ENCODE measurements at regions not wholly inside any gene's neighbourhood (a gene's known extent, or its start where the extent isn't known, plus 50 kb on each side); places are given as distances from the start of the nearest gene placed in this dataset.

- Histone ChIP-seq H3K4me3 (replicated peaks in 1 of 3; ENCODE audit: insufficient read depth in 1 of 3, low read depth in 1 of 3, low read length in 3 of 3) (no peak overlapping the region), H4K20me1 (replicated peaks; ENCODE audit: control insufficient read depth, extremely low read depth, insufficient read depth, low read length) (no peaks in the 10 kb centered on the region), H3K27ac (ENCODE audit: insufficient read depth, low read depth, low read length) (no peak overlapping the region), H3K27me3 (ENCODE audit: control insufficient read depth in 2 of 2, insufficient read depth in 2 of 2, low read length in 2 of 2) (no peaks in the 10 kb centered on the region), H3K9ac (replicated peaks; ENCODE audit: extremely low read depth, insufficient read depth, low read length) (no peak overlapping the region), H3K4me1 (ENCODE audit: control insufficient read depth, extremely low read depth, insufficient read depth, low read length) (no peaks in the 10 kb centered on the region), H3K79me2 (ENCODE audit: control insufficient read depth, insufficient read depth, low read length) (no peaks in the 10 kb centered on the region), H3K9me1 (replicated peaks; ENCODE audit: control insufficient read depth, extremely low read depth, insufficient read depth, low read length) (no peaks in the 10 kb centered on the region), H3K36me3 (ENCODE audit: control insufficient read depth in 2 of 2, extremely low read depth in 1 of 2, insufficient read depth in 2 of 2, low read length in 2 of 2) (no peaks in the 10 kb centered on the region), H3K9me3 (replicated peaks; ENCODE audit: control insufficient read depth, insufficient read depth, low read length) (no peaks in the 10 kb centered on the region), H3K4me2 (ENCODE audit: insufficient read depth, low read length) (no peak overlapping the region), H2AFZ (ENCODE audit: low read depth, low read length) (no peak overlapping the region)
- POLR2A ChIA-PET: no interaction called here
- intact Hi-C loops (cut with micrococcal nuclease): no loop called here
- TF ChIP-seq POLR2AphosphoS5 (IDR thresholded peaks at IDR 0.05; ENCODE audit: insufficient read depth, low read depth, low read length) (no peak), POLR2A (IDR thresholded peaks at IDR 0.05; ENCODE audit: low read depth, low read length) (no peak), JUN (IDR thresholded peaks at IDR 0.05; ENCODE audit: borderline replicate concordance, insufficient read depth, insufficient read length, low read depth) (no peak), EZH2 (IDR thresholded peaks at IDR 0.05; ENCODE audit: borderline replicate concordance, low read depth, low read length, severe bottlenecking) (no peak), FOS (IDR thresholded peaks at IDR 0.05; ENCODE audit: borderline replicate concordance, insufficient read depth, low read length) (no peak), MYC (IDR thresholded peaks at IDR 0.05; ENCODE audit: low read depth, low read length) (no peak)
- TF ChIP-seq, protein P1, sequence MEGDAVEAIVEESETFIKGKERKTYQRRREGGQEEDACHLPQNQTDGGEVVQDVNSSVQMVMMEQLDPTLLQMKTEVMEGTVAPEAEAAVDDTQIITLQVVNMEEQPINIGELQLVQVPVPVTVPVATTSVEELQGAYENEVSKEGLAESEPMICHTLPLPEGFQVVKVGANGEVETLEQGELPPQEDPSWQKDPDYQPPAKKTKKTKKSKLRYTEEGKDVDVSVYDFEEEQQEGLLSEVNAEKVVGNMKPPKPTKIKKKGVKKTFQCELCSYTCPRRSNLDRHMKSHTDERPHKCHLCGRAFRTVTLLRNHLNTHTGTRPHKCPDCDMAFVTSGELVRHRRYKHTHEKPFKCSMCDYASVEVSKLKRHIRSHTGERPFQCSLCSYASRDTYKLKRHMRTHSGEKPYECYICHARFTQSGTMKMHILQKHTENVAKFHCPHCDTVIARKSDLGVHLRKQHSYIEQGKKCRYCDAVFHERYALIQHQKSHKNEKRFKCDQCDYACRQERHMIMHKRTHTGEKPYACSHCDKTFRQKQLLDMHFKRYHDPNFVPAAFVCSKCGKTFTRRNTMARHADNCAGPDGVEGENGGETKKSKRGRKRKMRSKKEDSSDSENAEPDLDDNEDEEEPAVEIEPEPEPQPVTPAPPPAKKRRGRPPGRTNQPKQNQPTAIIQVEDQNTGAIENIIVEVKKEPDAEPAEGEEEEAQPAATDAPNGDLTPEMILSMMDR (IDR thresholded peaks at IDR 0.05; ENCODE audit: extremely low read depth in 1 of 2, insufficient read depth in 1 of 2, low read depth in 1 of 2, low read length in 2 of 2): no peak
- TF ChIP-seq, protein P2, sequence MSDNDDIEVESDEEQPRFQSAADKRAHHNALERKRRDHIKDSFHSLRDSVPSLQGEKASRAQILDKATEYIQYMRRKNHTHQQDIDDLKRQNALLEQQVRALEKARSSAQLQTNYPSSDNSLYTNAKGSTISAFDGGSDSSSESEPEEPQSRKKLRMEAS (IDR thresholded peaks at IDR 0.05; ENCODE audit: insufficient read depth, insufficient read length): no peak
- CTCF ChIA-PET: interaction anchor here (1.2 kb wide), 1 partner anchor 16 kb away, joined by 3 read pairs; no protein-coding TSS in a partner anchor
- FAIRE-seq (no peak), DNase-seq (ENCODE audit: low read depth, low spot score) (no peak)
- BruUV-seq (replicated peaks): no TSS peak
- dilution Hi-C loops (cut with MboI; ENCODE audit: extremely low pct_ligation_motif_present, low sequenced_read_pairs): no loop called here
These were observed 179.6 kb downstream of the BARD1 start for GRCh38 chr2:214629875-214630274.

Data from endothelial cell of umbilical vein (primary cell).